Retina (tissue), 1 donor: ENCODE measurements at regions not wholly inside any gene's neighbourhood (a gene's known extent, or its start where the extent isn't known, plus 50 kb on each side); places are given as distances from the start of the nearest gene placed in this dataset.
A peak's percentile ranks its signal among the peaks of the same experiment; 100 is the strongest.
"Not testable (repeated sequence)": the region's sequence is repeated elsewhere in the genome, so short reads cannot be mapped to it uniquely, and the experiment has no call there.

Experiments used
- DNase-seq: peaks from one replicate; pipeline ENCODE4 v3.0.0-alpha.2; 2016

DNA sequence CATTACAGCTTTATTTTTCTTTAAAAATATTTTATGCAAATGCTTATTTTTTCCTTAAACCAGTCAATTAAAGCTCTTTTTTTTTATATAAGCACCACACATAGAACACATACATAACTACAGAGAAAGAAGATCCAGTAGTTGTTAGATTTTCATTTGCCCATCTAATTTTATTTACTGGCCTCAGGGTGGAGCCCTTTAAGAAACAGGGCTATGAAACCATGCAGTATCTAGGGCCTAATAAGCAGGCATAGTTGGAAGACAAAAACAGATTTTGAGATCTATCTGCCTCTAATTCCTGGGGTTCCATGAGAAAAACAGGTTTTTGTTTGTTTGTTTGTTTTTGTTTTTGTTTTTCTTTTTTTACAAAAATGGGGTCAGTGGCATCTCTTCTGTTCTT is 120.6 kb downstream of the BCHE start:
- DNase-seq: no peak

DNA sequence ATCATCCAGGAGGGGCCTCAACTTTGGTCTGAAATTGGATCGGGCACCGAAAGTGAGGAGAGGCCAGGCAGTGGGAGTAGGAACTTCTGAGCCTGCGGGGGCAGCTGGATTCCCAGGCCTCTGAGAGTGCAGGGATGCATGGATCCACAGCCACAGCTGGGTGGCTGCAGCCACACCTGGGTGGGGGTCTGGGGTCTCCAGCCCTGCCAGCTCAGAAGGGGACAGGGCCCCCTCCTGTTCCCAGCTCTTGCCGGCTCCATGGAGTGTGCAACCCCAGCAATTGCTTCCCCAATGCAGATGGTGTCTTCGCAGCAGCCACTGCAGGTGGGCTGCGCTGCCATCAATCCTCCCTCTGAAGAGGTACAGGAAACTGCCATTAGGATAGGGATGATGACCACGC is 123.7 kb downstream of the BCHE start:
- no peak for DNase-seq

DNA sequence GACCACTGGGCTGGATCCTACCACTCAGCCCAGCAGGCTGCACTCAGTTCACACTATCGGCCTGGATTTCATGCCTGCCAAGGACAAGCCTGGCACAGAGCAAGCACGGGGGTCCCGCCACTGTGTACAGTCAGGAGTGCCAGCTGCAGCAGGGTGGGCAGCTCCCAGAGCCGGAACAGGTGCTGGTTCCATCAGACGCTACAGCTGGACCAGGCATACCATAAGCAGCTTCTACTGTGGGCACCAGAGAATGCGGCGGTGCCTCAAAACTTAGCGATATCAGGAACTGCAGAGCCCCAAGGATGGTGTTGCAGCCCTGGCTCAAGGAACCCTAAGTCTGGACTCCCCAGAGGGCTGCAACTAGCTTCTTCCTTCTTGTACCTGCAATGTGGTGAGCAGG is 124.8 kb downstream of the BCHE start:
- no peak for DNase-seq

DNA sequence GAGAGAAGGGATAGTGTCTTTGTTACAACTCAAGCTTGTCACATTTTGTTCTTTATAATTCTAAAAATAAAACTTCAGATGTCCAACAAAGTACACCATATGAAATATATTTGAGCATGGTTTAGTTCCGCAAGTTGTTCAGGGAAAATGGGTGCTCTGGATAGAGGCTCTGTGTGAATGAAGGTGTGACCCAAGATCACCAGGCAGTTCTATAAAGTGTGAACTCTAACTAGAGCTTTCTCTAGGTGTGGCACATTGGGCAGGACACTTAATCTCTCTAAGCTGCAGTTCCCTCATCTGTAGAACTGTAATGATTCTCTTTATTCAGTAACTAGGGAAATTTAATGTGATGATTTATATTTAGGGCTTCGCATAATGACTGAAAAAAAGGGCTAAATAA is 139.3 kb downstream of the BCHE start:
- DNase-seq: no peak

DNA sequence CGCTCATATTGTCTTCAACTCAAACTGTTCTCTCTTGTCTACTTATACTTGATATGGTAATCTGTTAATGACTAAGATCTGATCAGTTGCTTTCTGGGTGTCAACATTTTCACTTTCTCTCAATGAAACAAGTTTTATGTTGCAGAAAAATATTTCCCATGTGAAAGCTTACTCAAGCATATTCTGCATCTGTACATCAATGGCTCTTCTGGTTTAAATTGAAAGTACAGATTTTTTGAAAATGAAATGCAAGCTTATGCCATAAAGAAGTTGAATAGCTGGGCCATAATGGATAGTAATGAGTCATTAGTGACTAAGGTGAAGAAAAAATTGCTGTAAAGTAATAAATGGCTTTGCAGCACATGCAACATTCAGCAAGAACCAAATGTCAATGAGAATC is 140.7 kb downstream of the BCHE start:
- DNase-seq: no peak

DNA sequence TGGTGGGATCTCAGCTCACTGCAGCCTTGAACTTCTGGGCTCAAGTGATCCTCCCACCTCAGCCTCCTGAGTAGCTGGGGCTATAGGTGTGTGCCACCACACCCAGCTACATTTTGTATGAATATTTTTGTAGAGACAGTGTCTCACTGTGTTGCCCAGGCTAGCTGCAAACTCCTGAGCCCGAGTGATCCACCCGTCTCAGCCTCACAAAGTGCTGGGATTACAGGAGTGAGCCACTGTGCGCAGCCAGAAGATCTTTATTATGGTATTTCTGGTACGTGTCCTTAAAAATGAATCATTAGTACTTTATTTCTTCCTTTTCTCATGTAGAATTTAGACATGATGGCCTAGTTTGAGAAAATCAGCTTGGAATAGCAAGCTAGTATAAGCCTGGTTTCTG is 153.3 kb downstream of the BCHE start:
- no peak for DNase-seq

DNA sequence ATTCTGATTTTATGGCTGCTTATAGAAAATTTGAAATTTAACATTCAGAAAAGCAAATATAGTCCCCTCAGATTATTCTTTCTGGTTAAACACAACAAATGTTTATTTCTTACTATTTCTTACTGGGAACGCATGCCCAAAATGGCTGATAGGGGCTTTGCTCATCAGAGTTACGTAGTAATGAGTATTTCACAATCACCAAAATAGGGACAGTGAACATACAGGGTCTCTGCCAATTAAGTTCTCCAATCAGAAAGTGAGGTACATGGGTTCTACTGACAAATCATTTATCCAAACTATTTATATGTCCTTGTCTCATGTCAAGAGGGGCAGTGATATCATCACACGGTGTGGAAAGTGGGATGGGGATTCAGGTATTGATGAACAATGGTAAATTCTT is 154.5 kb downstream of the BCHE start:
- no peak for DNase-seq

DNA sequence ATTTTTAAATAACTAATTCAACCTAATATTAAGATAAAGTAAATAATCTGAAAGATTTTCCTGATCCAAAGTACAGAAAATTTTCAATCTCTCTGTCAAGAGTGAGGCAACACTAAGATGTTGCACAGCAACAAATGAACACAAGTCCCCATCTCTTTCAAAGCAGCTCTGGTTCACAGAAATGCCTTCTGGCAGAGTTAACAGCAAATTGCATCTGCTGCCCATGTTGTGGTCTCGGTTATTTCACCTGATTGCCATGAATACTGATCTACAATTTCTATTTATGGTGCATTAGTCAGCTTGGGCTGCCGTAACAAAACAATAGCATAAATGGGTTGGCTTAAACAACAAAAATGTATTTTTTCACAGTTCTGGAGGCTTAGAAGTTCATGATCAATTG is 167.3 kb downstream of the BCHE start:
- no peak for DNase-seq

DNA sequence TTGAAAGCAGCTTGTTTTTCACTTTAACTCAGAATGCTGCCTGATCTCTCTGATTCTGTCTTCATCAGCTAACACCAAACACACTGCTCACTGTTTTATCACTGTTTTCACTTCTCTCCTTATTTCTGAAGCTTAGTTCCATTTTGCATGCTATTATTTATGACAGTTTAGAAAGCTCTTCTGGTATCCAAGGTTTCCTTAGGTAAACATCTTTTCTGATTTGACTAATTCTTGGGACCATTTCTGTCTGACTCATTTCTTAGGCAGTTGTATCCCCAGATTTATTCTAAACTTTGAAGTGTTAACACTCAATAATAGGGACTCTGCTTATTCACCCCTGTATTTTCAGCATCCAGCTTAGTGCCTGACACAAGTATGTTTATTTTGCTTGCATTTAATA is 167.7 kb downstream of the BCHE start:
- no peak for DNase-seq

DNA sequence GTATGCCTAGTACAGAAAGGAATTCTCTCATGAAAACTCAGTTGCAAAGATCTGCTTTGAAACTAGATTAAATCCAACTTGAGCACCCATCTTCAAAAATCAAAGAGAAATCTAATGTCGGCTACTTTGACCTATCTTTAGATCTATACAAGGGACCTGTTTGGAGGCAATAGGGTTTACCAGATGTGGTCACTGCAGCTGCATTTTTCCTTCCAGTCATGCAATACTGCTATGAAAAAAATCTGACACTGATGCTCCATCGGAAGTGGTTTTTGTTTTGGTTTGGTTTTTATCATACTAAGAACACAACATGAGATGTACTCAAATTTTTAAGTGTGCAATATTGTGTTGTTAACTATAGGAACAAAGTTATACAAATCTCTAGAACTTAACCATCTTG is 169.5 kb downstream of the BCHE start:
- no peak for DNase-seq

DNA sequence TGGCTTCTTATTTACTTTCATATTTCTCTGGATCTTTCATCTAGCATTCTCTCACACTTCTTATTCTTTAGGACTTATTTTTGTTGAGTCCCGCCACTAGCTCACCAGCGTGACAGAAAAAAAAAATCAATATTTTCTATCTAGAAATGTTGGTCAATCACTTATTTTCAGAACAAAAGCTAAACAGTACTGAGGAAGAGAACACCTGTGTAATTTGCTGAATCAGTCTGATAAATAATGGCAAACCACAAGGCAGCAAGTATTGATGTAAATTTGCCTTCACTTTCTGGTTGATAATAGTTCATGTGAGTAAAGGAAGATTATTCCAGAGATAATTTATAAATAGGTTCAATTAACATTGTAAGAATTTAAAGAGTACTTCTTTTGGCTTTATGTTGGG is 179.2 kb downstream of the BCHE start:
- DNase-seq: no peak

DNA sequence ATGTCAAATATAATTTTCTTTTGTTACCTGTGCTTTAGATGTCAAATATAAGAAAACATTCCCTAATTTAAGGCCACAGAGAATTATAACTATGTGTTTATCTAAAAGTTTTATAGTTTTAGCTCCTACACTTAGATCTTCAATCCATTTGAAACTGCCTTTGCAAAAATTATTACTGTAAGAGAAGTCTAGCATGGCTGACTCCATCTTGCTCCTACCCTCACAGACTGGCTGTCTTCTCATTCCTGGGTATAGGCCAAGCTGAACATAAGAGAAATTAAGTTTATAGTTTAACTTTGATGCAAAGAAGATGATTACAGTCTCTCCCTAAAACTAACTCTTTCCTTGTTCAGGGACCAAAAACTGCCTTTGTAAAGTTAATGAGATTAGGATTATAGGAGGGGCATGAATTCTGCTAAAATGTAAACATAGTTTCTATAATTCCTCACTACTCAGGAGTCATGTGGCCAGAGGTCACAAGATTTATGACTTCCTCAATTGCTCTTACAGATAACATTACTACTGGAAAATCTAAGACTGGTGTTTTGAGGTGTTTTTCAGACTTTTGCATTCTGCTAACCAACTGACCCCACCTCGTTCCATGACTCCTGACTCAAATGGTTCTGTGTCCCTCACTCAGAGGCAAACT is 184.0 kb downstream of the BCHE start:
- no peak for DNase-seq

DNA sequence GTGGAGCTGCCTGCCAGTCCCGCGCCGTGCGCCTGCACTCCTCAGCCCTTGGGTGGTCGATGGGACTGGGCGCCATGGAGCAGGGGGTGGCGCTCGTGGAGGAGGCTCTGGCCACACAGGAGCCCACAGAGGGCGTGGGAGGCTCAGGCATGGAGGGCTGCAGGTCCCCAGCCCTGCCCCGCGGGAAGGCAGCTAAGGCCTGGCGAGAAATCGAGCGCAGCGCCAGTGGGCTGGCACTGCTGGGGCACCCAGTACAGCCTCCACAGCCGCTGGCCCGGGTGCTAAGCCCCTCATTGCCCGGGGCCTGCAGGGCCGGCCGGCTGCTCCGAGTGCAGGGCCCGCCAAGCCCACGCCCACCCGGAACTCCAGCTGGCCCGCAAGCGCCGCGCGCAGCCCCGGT is 187.9 kb downstream of the BCHE start:
- not testable (repeated sequence) for DNase-seq

DNA sequence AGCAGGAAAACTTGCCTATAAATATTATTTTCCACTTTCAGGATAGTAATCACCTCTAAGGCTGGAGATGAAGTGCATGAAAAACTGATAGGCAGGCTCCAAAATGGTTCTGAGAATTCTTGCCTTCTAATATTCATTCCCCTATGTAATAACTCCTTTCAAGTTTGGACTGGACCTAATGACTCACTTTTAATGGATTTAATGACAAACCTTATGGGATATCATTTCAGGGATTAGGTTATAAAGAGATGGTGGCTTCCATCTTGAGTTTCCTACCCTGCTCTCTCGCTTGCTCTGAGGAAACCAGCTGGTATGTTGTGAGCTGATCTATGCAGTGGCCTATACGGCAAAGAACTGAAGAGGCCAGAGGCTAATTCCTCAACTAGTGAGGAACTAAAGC is 192.0 kb downstream of the BCHE start:
- no peak for DNase-seq

DNA sequence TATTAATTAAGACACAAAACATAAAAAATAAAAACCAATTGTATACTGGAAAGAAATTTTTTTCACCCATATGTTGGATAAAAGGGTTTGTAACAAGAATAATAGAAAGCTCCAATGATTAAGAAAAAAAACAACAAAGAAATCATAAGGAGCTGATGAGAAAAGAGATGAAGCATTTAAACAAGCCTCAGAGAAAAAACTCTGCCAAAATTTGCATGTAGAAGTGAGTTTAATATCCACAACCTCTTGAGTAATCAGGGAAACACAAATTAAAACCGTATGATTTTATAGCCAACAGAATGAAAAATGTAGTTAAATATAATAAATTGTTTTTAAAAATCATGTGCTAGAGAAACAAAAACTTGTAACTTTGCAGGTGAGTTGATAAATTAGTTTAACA is 192.9 kb downstream of the BCHE start:
- DNase-seq: no peak

DNA sequence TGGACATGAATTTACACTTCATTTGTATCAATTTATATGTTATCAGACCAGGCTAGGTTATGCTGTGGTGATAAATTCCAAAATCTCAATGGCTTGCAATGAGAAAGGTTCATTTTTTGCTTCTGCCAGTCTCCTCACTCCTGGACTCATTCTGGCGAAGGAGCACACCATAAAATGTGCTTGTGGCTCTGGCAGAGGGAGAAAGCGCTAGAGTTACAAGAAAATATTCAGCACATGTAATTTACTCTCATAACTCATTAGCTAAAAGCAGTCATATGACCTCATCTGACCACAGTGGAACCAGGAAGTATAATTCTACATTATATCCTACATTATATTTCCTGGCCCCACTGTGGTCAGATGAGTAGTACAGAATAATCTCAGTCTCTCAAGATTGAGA is 193.8 kb downstream of the BCHE start:
- no peak for DNase-seq

DNA sequence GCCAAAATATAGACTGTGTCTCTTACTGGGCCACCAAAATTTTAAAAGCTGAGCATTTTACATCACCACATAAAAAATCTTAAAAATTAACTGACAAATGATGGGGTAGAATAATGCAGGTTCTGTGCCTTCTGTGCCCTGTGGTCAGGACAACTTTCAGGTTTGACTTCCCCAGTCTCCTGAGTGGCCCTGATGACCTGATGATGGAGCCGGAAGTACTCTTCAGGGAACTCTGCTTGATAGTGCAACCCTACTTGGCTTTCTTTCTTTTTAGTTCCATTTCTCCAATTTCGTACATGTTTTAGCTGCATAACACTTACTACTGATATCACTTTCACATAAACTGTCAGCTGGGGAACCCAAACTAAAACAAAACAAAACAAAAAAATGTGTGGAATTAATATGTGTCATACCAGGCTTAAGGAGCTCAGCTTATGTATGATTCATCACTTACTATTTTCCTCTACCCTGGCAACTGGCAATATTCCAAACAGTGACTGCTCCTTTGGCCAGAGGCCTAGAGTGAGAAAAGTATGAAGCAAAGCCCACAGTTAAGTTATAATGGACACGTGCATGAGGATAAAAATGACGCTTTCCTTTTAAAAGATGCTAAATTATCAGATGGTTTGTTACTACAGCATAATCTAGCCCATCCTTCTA is 194.3 kb downstream of the BCHE start:
- peak; percentile 21 for DNase-seq

DNA sequence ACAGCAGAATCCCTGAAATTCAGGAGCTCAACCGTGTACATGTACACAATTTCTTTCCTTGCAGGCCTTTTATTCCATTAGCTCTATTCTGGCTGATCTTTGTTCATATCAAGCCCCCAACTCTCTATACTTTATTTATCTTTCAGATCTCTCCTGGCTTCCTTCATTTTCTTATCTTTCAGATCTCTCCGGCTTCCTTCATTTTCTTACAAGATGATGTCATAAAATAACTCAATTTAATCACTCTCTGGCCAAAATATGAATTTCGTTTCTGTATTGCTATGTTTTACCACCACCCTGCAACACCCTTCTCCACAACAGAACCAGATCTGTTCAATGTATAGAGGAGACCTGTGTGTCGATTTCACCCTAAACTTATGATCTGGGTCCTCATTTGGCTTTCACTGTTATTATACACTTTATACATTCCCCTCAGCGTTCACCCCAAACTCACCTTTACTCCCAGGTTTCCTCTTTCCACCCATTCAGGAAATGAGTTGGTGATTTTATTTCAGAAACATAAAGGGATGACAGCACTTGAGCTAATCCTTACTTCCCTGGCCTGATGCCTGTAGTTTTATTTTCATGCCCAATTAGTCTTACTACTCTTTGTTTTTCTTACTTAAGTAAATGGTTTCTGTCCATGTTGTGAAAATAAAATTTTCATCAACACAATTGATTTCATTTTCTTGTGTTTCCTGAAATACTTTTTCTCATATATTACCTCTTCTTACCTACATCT is 195.5 kb downstream of the BCHE start:
- DNase-seq: no peak

DNA sequence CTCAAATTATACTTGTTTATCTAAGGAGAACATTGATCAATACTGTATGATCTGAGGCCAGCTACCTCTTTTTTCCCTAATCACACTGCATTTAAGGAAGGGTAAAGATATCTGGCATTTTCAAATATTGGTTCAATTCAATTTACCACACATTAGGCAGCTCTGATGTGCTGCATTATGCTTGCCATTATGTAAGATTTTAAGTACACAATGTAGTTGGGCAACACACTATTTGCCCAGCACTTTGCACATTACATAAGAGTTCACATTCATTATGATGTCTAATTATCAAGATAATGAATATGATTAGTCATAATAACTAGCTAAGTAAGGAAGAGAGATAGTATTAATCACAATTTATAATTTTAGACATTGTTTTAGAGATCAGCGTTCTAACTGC is 196.3 kb downstream of the BCHE start:
- DNase-seq: no peak

DNA sequence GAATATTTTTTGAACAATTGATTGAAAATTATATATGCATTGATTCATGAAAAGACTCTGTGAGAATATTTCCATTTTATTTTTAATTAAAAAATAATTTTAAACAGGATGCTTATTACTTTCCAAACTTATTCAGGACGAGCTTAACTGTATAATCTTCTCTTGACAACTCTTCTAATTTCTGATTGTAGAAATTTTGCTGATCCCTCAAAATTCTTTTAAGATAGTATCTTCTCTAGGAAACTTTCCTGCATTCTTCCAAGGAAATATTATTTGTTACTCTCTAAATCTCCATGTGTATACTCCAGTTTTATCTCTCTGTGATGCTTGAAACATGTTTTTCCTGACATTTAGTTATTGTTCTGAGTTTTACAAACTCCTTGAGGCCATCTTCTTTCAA is 197.2 kb downstream of the BCHE start:
- DNase-seq: no peak

DNA sequence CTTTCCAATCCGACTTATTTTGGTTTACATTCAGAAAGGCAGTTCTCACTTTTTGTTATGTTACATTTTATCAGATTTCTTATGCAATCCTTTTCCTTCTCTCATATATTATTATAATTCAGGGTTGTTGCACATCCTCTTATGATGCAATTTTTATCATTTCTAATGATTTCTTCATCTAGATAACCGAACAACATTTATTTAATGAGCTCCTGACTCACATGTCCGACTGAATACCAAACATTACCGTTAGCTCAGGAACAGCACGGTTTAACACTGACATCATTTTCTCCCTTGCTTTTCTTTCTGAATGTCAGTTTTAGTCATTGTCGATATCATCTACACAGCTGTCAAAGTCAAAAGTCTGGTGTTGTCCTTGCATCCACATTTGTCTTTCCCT is 199.2 kb downstream of the BCHE start:
- no peak for DNase-seq

DNA sequence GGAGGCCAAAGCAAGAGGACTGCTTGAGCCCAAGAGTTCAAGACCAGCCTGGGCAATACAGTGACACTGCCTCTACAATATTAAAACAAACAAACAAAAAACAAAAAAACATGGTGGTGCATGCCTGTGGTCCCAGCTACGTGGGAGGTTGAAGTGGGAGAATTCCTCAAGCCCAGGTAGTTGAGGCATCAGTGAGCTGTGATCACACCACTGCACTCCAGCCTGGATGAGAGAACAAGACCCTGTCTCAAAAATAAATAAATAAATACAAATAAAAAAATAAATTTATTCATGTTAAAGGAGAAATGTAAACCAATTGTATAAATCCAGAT is 200.6 kb downstream of the BCHE start:
- no peak for DNase-seq

DNA sequence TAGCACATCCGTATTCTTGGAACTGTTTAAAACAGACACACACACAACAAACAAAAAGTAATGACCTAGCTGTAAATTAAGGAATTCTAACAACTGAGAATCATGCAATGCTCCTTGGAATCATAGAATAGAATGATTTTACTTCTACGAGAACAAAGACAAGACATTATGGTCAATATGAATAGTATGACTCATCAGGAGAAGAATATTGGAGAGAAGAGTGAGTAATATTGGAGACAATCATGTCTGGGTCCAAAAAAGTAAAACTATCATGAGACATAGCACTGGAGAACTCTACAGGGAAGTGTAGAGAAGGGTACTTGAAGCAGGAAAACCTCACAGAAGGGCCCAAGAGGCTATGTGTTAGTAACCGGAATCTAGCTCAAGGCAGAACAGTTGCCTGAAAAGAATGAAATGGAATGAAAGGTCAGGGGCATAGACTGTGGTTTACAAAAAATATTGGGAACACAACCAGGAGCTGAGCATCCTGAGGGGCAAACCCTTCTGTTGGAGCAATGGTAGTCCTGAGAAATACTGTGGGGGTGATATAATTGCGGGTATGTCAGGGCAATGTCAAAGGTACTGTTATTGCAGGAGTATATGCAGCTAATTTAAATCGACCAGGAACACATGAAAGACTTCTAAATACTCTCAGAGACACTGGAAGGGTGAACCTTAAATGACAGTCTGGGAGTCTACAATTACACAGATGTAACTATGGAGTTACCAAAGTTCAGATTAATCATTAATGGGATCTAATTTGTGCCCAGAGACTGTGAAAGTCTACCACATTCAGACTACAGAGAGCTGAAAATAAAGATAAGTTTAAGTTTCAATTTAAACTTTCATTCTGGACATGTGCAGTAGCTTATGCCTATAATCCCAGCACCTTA is 201.2 kb downstream of the BCHE start:
- DNase-seq: no peak

DNA sequence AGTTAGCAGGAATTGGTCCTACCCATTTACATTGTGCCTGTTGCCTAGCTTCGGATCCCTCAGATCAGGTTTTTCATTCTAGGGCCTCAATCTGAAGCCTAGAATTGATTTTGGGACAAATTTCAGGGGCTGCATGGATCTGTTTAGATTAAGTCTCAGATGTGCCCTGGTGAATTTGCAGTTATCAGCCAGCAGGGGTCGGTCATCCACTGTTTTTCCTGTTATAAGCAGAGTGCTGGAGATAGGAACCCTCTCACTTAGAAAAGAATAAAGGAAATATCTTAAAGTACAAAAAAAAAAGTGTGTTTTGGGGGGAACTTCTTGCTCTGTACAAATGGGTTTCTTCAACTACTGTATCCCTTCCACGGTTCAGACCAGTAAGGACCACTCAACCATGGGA is 212.5 kb downstream of the BCHE start:
- no peak for DNase-seq
